ENCODE measurements at regions not wholly inside any gene's neighbourhood (a gene's known extent, or its start where the extent isn't known, plus 50 kb on each side); places are given as distances from the start of the nearest gene placed in this dataset.
A peak's percentile ranks its signal among the peaks of the same experiment; 100 is the strongest.

DNA sequence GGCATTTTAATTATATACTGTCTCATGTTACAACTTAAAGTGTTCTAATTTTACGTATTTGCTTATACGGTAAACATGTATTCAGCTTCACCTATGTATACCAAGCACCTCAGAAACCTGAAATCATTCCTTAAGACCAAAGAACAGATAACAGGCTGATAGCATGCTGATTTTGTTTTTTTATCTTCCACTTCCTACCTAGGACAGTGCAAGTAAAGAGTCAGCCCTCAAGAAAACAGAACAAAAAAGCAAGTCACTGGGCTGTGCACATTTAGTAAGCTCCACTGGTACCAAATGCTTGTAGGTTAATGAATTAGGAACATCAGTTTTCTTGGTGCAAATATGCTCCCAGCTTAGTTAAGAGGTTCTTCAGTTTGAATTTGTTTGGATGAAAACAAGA lies 611.3 kb downstream of the VRK1 start:
- Mint-ChIP-seq H3K9me3 (no peaks in the 10 kb centered on the region), H3K27ac (no peak overlapping the region), H3K4me3 (no peak overlapping the region), H3K36me3 (no peaks in the 10 kb centered on the region), H3K4me1 (peaks cover 10 to 16% of the 10 kb centered on the region in 2 donors), H3K27me3 (ENCODE audit: low read depth in 2 of 2) (peaks cover 7 to 16% of the 10 kb centered on the region in 2 donors)
- Histone ChIP-seq H3K4me3 (ENCODE audit: low read length) (no peak overlapping the region), H3K27ac (ENCODE audit: low read length) (no peak overlapping the region), H3K4me1 (ENCODE audit: control insufficient read depth, insufficient read depth, low read length) (peaks cover 6% of the 10 kb centered on the region), H3K27me3 (ENCODE audit: control insufficient read depth, insufficient read depth, low read length) (peaks cover 26% of the 10 kb centered on the region), H3K36me3 (ENCODE audit: control insufficient read depth, insufficient read depth, low read length) (no peaks in the 10 kb centered on the region), H3K9me3 (ENCODE audit: control insufficient read depth, insufficient read depth, low read length) (no peaks in the 10 kb centered on the region)
- DNase-seq (peak in 1 of 2 donors; percentile 18), ATAC-seq (no peak)
- TF ChIP-seq CTCF (IDR thresholded peaks at IDR 0.05) = no peak
- intact Hi-C loops (cut with micrococcal nuclease) = no loop called here
- 94% methylated on average over 2 of the region's 2 CpGs for WGBS (ENCODE audit: insufficient coverage)

GRCh38 chr14:97408937-97409815 lies 612.0 kb downstream of the VRK1 start:
- Mint-ChIP-seq H3K4me1 (peaks cover 10 to 16% of the 10 kb centered on the region in 2 donors), H3K9me3 (no peaks in the 10 kb centered on the region), H3K27ac (no peak overlapping the region), H3K36me3 (no peaks in the 10 kb centered on the region), H3K4me3 (no peak overlapping the region), H3K27me3 (ENCODE audit: low read depth in 2 of 2) (peaks cover 7 to 22% of the 10 kb centered on the region in 2 donors)
- WGBS (ENCODE audit: insufficient coverage) = 75% methylated on average over 20 of the region's 21 CpGs
- Histone ChIP-seq H3K4me1 (ENCODE audit: control insufficient read depth, insufficient read depth, low read length) (peaks cover 6% of the 10 kb centered on the region), H3K27me3 (ENCODE audit: control insufficient read depth, insufficient read depth, low read length) (peaks cover 33% of the 10 kb centered on the region), H3K27ac (ENCODE audit: low read length) (no peak overlapping the region), H3K36me3 (ENCODE audit: control insufficient read depth, insufficient read depth, low read length) (no peaks in the 10 kb centered on the region), H3K4me3 (ENCODE audit: low read length) (no peak overlapping the region), H3K9me3 (ENCODE audit: control insufficient read depth, insufficient read depth, low read length) (no peaks in the 10 kb centered on the region)
- no peak for TF ChIP-seq CTCF (IDR thresholded peaks at IDR 0.05)
- ATAC-seq (no peak), DNase-seq (peak in 1 of 2 donors; percentile 41)
- intact Hi-C loops (cut with micrococcal nuclease) = no loop called here

GRCh38 chr14:97410667-97411620 lies 613.8 kb downstream of the VRK1 start:
- intact Hi-C loops (cut with micrococcal nuclease) = no loop called here

More at GRCh38 chr14:97410667-97411620, 613.8 kb downstream of the VRK1 start:
- Histone ChIP-seq H3K27me3 (ENCODE audit: control insufficient read depth, insufficient read depth, low read length) (peaks cover 39% of the 10 kb centered on the region), H3K4me3 (ENCODE audit: low read length) (no peak overlapping the region), H3K27ac (ENCODE audit: low read length) (no peak overlapping the region), H3K4me1 (ENCODE audit: control insufficient read depth, insufficient read depth, low read length) (peaks cover 6% of the 10 kb centered on the region), H3K9me3 (ENCODE audit: control insufficient read depth, insufficient read depth, low read length) (no peaks in the 10 kb centered on the region), H3K36me3 (ENCODE audit: control insufficient read depth, insufficient read depth, low read length) (no peaks in the 10 kb centered on the region)
- 44% methylated on average over 10 of the region's 13 CpGs for WGBS (ENCODE audit: insufficient coverage)
- Mint-ChIP-seq H3K4me1 (peaks cover 9 to 10% of the 10 kb centered on the region in 2 donors), H3K27ac (no peak overlapping the region), H3K27me3 (ENCODE audit: low read depth in 2 of 2) (peaks cover 2 to 18% of the 10 kb centered on the region in 2 donors), H3K36me3 (no peaks in the 10 kb centered on the region), H3K4me3 (no peak overlapping the region), H3K9me3 (no peaks in the 10 kb centered on the region)
- TF ChIP-seq CTCF (IDR thresholded peaks at IDR 0.05) = no peak
- ATAC-seq = no peak
- peak in 1 of 2 donors; percentile 36 for DNase-seq
